Activated B cell treated with CpG ODN at 0.5 μM for 24 hours (primary cell): ENCODE measurements at regions not wholly inside any gene's neighbourhood (a gene's known extent, or its start where the extent isn't known, plus 50 kb on each side); places are given as distances from the start of the nearest gene placed in this dataset.

Experiments used
- ATAC-seq: fragments of 200-7000 bp; cut with Tn5 transposase; one replicate; pipeline ENCODE4 v1.10.0; 2021; ENCODE audit warnings: low read depth, mild to moderate bottlenecking, moderate library complexity
- CTCF ChIA-PET: fragments of 350-600 bp; sonication (Branson Sonifier 250); formaldehyde crosslinking; loops from one replicate; lab custom pipeline; 2021; ENCODE audit warnings: antibody characterized with exemption; lab: Charles Lee
- POLR2A ChIA-PET: fragments of 350-600 bp; sonication (Branson Sonifier 250); formaldehyde crosslinking; loops from one replicate; lab custom pipeline; 2021; ENCODE audit warnings: antibody characterized with exemption; lab: Charles Lee
- DNase-seq: peaks from one replicate; pipeline ENCODE4 v3.0.0; 2022
- H3K27ac Mint-ChIP-seq: one replicate; pipeline ENCODE4 v1.8.0; 2020; ENCODE audit warnings: mixed read lengths
- H3K27me3 Mint-ChIP-seq: one replicate; pipeline ENCODE4 v1.8.0; 2021; ENCODE audit warnings: mixed read lengths
- H3K36me3 Mint-ChIP-seq: one replicate; pipeline ENCODE4 v1.8.0; 2021; ENCODE audit warnings: low read depth, mixed read lengths
- H3K4me1 Mint-ChIP-seq: one replicate; pipeline ENCODE4 v1.8.0; 2021; ENCODE audit warnings: mixed read lengths
- H3K4me3 Mint-ChIP-seq: one replicate; pipeline ENCODE4 v1.8.0; 2020; ENCODE audit warnings: mild to moderate bottlenecking, mixed read lengths
- H3K9me3 Mint-ChIP-seq: one replicate; pipeline ENCODE4 v1.8.0; 2020; ENCODE audit warnings: mixed read lengths
- intact Hi-C: fragments of 100-400 bp; cut with micrococcal nuclease; formaldehyde crosslinking; loops from one replicate; pipeline ENCODE4 v1.15.1; 2024
- TF ChIP-seq, protein P1 (sequence below): fragments of 200-600 bp; IDR thresholded peaks from one replicate; pipeline ENCODE4 v1.8.0; 2022; ENCODE audit warnings: antibody characterized with exemption, mild to moderate bottlenecking

DNA sequence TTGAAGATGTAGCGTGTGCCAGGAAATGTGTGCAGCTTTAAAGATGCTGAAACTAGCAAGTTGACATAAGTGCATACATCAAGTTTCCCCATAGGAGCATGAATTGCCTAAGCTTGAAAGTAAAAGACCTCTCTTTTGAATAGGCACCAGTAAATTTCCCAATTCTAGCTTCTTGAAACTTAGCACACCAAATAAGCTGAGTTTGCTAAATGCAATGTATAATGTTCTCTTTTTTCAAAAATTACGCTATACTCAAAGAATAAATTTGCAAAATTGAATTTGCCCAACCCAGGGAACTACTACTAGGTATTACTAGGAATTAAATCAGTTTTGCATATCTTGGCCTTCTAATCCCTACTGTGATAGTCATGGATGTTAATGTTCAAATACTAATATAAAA, 923.9 kb upstream of the LCORL start:
- intact Hi-C loops = no loop called here

DNA sequence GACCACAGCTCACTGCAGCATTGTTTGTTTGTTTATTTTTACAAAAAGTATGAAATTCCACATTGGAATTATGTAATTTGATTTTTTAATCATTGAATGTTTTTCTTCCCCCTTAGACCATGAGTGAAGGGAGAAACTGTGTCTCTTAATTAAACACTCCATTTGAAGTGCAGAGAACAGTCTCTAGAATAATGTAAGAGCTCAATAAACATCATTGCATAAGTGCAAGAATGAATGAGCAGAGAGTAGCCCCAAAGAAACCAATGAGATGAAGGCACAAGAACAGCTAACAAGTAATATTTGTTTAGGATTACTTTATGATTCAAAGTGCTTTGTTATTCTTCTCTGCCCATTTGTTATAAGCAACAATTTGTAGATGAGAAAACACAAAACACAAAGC, 921.3 kb upstream of the LCORL start:
- TF ChIP-seq, protein P1, sequence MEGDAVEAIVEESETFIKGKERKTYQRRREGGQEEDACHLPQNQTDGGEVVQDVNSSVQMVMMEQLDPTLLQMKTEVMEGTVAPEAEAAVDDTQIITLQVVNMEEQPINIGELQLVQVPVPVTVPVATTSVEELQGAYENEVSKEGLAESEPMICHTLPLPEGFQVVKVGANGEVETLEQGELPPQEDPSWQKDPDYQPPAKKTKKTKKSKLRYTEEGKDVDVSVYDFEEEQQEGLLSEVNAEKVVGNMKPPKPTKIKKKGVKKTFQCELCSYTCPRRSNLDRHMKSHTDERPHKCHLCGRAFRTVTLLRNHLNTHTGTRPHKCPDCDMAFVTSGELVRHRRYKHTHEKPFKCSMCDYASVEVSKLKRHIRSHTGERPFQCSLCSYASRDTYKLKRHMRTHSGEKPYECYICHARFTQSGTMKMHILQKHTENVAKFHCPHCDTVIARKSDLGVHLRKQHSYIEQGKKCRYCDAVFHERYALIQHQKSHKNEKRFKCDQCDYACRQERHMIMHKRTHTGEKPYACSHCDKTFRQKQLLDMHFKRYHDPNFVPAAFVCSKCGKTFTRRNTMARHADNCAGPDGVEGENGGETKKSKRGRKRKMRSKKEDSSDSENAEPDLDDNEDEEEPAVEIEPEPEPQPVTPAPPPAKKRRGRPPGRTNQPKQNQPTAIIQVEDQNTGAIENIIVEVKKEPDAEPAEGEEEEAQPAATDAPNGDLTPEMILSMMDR = no peak
- Mint-ChIP-seq H3K4me1 (peaks cover 7% of the 10 kb centered on the region), H3K9me3 (peaks cover 7% of the 10 kb centered on the region), H3K36me3 (no peaks in the 10 kb centered on the region), H3K4me3 (no peak overlapping the region), H3K27ac (no peak overlapping the region), H3K27me3 (no peaks in the 10 kb centered on the region)
- ChIA-PET POLR2A (no interaction called here), CTCF (no interaction called here)
- intact Hi-C loops = no loop called here
- ATAC-seq (no peak), DNase-seq (no peak)

More for the DNA sequence above, 923.9 kb upstream of the LCORL start:
- Mint-ChIP-seq H3K9me3 (peaks cover 3% of the 10 kb centered on the region), H3K4me3 (no peak overlapping the region), H3K36me3 (no peaks in the 10 kb centered on the region), H3K4me1 (no peaks in the 10 kb centered on the region), H3K27ac (no peak overlapping the region), H3K27me3 (no peaks in the 10 kb centered on the region)
- POLR2A ChIA-PET = no interaction called here
- no peak for DNase-seq
- TF ChIP-seq, protein P1 = no peak
- no peak for ATAC-seq
- CTCF ChIA-PET = no interaction called here

DNA sequence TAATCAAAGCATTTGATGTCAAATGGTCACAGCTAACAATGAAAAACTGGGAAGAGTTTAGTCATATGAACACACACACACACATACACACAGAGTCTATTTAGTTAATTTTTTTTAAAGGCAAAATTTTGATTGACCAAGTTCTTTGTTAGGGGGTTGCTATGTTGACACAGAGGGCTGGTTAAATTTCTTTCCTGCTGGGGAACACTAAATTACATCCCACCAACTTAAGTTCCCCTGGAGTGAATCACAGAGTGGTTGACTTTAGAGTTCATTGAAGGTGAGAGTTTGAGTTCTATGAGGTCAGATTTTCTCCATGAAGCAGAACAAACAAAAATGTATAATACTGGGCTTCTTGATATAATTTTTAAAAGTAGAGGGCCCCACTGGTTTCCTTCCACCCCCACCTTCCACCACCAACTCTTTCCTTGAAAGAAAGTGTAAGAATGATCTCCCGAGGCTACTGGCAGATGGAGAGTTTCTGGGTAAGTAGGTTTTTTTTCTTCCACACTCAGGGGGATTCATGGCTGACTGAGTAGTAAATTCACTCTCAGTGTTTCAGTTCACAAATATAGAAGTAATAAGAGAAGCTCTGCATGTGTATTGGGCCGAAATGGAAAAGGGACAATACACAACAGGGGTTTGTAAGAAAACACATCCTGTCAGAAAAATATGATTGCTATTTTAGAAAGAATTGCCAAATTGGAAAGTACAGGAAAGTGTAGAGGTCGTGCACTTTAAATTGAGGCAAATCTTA, 917.0 kb upstream of the LCORL start:
- peaks cover 7% of the 10 kb centered on the region for H3K4me1 Mint-ChIP-seq
- peaks cover 15% of the 10 kb centered on the region for H3K9me3 Mint-ChIP-seq
- H3K27ac Mint-ChIP-seq = no peak overlapping the region
- ChIA-PET CTCF (no interaction called here), POLR2A (interaction anchor here (0.5 kb wide), 1 partner anchor 76 kb away, joined by 6 read pairs; no protein-coding TSS in a partner anchor)
- DNase-seq (no peak), ATAC-seq (no peak)
- intact Hi-C loops = no loop called here
- H3K4me3 Mint-ChIP-seq = no peak overlapping the region
- H3K27me3 Mint-ChIP-seq = no peaks in the 10 kb centered on the region
- H3K36me3 Mint-ChIP-seq = no peaks in the 10 kb centered on the region
- TF ChIP-seq, protein P1 = no peak

DNA sequence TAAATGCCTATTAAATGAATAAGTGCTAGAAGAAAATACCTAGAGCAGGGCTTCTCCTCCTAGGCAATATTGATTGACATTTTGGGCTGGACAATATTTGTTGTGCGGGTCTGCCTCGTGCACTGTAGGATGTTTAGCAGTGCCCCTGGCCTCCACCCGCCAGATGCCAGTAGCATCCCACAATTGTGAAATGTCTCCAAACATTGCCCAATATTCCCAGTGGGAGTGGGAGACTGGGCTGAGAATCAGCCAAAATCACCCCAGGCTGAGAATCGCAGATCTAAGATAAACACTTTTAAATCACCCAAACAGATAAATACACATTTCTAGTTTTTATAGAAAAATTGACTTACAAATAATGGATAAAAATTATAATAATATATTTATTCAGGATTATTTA, 916.2 kb upstream of the LCORL start:
- CTCF ChIA-PET = no interaction called here
- ATAC-seq (no peak), DNase-seq (no peak)
- H3K27me3 Mint-ChIP-seq = no peaks in the 10 kb centered on the region
- no peak overlapping the region for H3K4me3 Mint-ChIP-seq
- POLR2A ChIA-PET = no interaction called here
- H3K9me3 Mint-ChIP-seq = peaks cover 16% of the 10 kb centered on the region
- TF ChIP-seq, protein P1 = no peak
- peaks cover 7% of the 10 kb centered on the region for H3K4me1 Mint-ChIP-seq
- intact Hi-C loops = no loop called here
- H3K27ac Mint-ChIP-seq = no peak overlapping the region
- H3K36me3 Mint-ChIP-seq = no peaks in the 10 kb centered on the region

DNA sequence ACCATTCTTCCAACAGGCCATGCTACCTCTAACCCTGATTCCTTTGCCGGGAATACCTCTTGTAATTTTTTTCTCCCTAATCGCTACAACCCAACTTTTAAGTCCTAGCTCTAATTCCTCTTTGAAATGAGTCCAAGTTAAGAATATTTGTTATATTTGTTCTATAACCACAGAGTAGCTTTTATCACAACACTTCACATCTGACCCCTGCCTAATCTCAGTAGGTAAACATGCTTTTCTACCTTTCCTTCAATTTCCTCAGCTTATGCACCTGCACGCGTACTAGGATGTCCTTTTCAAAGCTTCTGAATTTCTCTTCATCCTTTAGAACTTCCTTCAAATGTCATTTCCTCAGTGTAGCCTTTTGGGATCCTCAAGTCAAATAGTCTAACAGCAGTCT, 915.5 kb upstream of the LCORL start:
- Mint-ChIP-seq H3K4me1 (peaks cover 7% of the 10 kb centered on the region), H3K27me3 (no peaks in the 10 kb centered on the region), H3K4me3 (no peak overlapping the region), H3K27ac (no peak overlapping the region), H3K9me3 (peaks cover 16% of the 10 kb centered on the region), H3K36me3 (no peaks in the 10 kb centered on the region)
- TF ChIP-seq, protein P1 = no peak
- CTCF ChIA-PET = no interaction called here
- intact Hi-C loops = no loop called here
- POLR2A ChIA-PET = no interaction called here
- ATAC-seq = no peak
- no peak for DNase-seq
